Endothelial cell (in vitro differentiated cells): ENCODE measurements at regions not wholly inside any gene's neighbourhood (a gene's known extent, or its start where the extent isn't known, plus 50 kb on each side); places are given as distances from the start of the nearest gene placed in this dataset.

ENCODE experiments used
- DNase-seq: peaks from one replicate; pipeline ENCODE4 v3.0.0; 2021; ENCODE audit warnings: low spot score
- H3K27ac Mint-ChIP-seq: one replicate; pipeline ENCODE4 v1.8.0; 2021; ENCODE audit warnings: mixed read lengths, inconsistent platforms; ENCODE audit not compliant: unreplicated experiment
- H3K27me3 Mint-ChIP-seq: one replicate; pipeline ENCODE4 v1.8.0; 2021; ENCODE audit warnings: mild to moderate bottlenecking, moderate library complexity, mixed read lengths, inconsistent platforms; ENCODE audit not compliant: unreplicated experiment
- H3K36me3 Mint-ChIP-seq: one replicate; pipeline ENCODE4 v1.8.0; 2021; ENCODE audit warnings: mild to moderate bottlenecking, low read depth, mixed read lengths, inconsistent platforms; ENCODE audit not compliant: unreplicated experiment
- H3K4me1 Mint-ChIP-seq: one replicate; pipeline ENCODE4 v1.8.0; 2021; ENCODE audit warnings: mild to moderate bottlenecking, mixed read lengths, inconsistent platforms; ENCODE audit not compliant: unreplicated experiment
- H3K4me3 Mint-ChIP-seq: one replicate; pipeline ENCODE4 v1.8.0; 2021; ENCODE audit warnings: mild to moderate bottlenecking, mixed read lengths, inconsistent platforms; ENCODE audit not compliant: unreplicated experiment
- H3K9me3 Mint-ChIP-seq: one replicate; pipeline ENCODE4 v1.8.0; 2021; ENCODE audit warnings: mixed read lengths, inconsistent platforms; ENCODE audit not compliant: unreplicated experiment
- TF ChIP-seq, protein P1 (sequence below): fragments of 200-600 bp; sonication (generic); IDR thresholded peaks from one replicate; pipeline ENCODE4 v1.5.0; 2021; ENCODE audit warnings: antibody characterized with exemption; ENCODE audit not compliant: unreplicated experiment

DNA sequence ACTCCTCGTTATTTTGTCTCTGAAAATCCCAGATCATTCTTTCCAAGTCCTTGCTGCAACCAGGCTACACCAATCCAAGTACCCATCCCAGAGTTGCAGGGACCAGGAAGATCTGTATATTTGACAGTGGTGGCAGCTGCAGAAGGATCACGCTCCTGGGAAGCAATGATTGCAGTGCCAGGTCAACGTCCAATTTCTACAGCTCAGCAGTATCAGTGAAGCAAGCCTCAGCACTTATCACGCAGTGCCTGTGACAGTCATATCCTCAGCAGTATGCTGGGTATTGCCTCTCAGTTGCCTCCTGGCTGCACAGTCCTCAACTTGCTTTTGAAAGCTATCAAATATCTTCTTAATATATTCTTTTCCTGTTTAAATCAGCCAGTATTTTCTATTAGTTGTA lies 66.7 kb downstream of the BARHL2 start:
- no peaks in the 10 kb centered on the region for H3K9me3 Mint-ChIP-seq
- no peaks in the 10 kb centered on the region for H3K4me1 Mint-ChIP-seq
- H3K36me3 Mint-ChIP-seq, result no peaks in the 10 kb centered on the region
- no peak for DNase-seq
- H3K27ac Mint-ChIP-seq, result no peak overlapping the region
- TF ChIP-seq, protein P1, sequence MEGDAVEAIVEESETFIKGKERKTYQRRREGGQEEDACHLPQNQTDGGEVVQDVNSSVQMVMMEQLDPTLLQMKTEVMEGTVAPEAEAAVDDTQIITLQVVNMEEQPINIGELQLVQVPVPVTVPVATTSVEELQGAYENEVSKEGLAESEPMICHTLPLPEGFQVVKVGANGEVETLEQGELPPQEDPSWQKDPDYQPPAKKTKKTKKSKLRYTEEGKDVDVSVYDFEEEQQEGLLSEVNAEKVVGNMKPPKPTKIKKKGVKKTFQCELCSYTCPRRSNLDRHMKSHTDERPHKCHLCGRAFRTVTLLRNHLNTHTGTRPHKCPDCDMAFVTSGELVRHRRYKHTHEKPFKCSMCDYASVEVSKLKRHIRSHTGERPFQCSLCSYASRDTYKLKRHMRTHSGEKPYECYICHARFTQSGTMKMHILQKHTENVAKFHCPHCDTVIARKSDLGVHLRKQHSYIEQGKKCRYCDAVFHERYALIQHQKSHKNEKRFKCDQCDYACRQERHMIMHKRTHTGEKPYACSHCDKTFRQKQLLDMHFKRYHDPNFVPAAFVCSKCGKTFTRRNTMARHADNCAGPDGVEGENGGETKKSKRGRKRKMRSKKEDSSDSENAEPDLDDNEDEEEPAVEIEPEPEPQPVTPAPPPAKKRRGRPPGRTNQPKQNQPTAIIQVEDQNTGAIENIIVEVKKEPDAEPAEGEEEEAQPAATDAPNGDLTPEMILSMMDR, result no peak
- H3K27me3 Mint-ChIP-seq, result no peaks in the 10 kb centered on the region
- no peak overlapping the region for H3K4me3 Mint-ChIP-seq

DNA sequence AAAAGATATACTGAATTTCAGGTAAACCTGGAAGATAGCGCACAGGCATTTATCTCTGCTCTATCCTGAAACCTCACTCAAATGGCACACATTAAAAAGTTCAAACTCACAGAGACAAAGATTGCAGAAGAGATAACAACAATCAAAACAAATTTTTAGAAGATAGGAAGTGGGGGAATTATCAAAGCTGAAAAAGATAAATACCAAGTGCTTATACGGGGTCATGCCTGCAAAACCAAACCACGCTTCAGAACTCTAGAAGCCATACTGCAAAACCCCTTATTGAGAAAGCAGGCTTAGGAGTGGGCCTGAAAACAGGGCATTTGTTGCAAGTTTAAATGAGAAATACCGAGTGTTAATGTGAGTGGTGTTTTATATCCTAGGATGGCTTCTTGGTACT lies 76.8 kb downstream of the BARHL2 start:
- H3K36me3 Mint-ChIP-seq, result no peaks in the 10 kb centered on the region
- no peak overlapping the region for H3K4me3 Mint-ChIP-seq
- H3K4me1 Mint-ChIP-seq, result no peaks in the 10 kb centered on the region
- TF ChIP-seq, protein P1, result no peak
- no peak overlapping the region for H3K27ac Mint-ChIP-seq
- no peaks in the 10 kb centered on the region for H3K9me3 Mint-ChIP-seq
- peaks cover 2% of the 10 kb centered on the region for H3K27me3 Mint-ChIP-seq
- DNase-seq, result no peak

DNA sequence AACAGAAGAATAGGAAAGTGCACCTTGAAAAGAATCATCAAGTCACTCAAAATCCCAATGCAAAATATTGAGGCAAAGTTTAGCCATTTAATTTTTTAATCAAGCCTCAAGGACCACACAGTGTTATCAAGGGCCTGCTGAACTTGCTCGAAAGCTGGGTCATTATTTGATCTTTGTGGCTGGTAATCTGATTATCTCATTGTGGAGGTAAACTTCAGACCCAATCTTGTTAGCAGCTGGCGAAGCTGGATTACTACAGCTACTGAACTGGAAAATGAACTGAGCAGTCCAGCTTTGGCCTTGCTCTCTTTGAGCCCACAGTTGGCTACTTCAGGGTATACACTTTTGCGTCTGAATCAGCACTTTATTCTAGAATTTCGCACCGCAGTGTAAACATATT lies 94.4 kb downstream of the BARHL2 start:
- Mint-ChIP-seq H3K27ac (no peak overlapping the region), H3K36me3 (no peaks in the 10 kb centered on the region), H3K4me3 (no peak overlapping the region), H3K4me1 (no peaks in the 10 kb centered on the region), H3K9me3 (no peaks in the 10 kb centered on the region), H3K27me3 (no peaks in the 10 kb centered on the region)
- no peak for DNase-seq
- TF ChIP-seq, protein P1, result no peak

- TF ChIP-seq, protein P1, result no peak
- no peak overlapping the region for H3K4me3 Mint-ChIP-seq
- H3K9me3 Mint-ChIP-seq, result no peaks in the 10 kb centered on the region
- H3K4me1 Mint-ChIP-seq, result no peaks in the 10 kb centered on the region
- no peak for DNase-seq
- no peaks in the 10 kb centered on the region for H3K27me3 Mint-ChIP-seq
- H3K27ac Mint-ChIP-seq, result no peak overlapping the region
- H3K36me3 Mint-ChIP-seq, result no peaks in the 10 kb centered on the region
Measured at GRCh38 chr1:90621986-90622385, 95.1 kb downstream of the BARHL2 start.

DNA sequence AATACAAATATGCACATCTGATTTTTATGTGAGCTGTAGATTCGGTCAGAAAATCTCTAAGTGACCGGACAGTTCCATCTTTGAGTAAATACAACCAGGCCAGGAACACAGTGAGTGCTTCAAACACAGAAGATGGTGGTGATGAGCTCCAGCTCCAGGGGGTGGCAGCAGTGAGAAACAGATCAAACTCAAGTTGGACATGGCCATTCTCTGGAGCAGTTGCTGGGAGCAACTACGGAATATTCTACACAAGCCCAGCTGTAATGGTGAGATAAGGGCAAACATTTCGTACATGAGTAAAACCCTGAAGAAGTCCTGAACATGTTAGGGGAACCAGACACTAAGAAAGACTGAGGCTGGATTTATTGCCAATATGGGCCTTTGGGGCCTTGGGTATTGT lies 100.7 kb downstream of the BARHL2 start:
- TF ChIP-seq, protein P1, result peak; percentile 47
- Mint-ChIP-seq H3K4me3 (no peak overlapping the region), H3K9me3 (no peaks in the 10 kb centered on the region), H3K27me3 (no peaks in the 10 kb centered on the region), H3K27ac (no peak overlapping the region), H3K36me3 (no peaks in the 10 kb centered on the region), H3K4me1 (peaks cover 11% of the 10 kb centered on the region)
- peak; percentile 60 for DNase-seq
